ENCODE measurements at regions not wholly inside any gene's neighbourhood (a gene's known extent, or its start where the extent isn't known, plus 50 kb on each side); places are given as distances from the start of the nearest gene placed in this dataset.

DNA sequence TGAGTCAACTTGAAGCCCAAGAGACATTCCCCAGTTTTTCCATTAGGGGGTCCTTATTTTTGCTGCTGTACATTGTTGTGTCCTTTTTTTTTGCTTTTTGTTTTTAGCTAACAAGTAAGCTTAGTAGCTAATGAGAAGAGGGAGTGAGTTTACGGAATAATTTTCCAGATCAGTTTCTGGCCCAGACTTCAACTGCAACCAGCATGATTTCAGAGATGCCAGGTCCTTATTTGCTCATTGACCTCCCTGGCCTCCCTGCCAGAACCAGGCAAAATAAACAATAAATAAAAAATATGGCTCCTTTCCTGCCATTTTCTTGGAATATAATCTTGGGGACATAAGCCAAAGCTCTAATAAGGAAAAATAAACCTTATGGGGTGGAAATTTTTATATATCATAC lies 185.9 kb downstream of the FAT3 start:
- Histone ChIP-seq H3K27me3 (ENCODE audit: control insufficient read depth, insufficient read depth, low read length) (no peaks in the 10 kb centered on the region), H3K4me3 (ENCODE audit: insufficient read depth, low read depth, low read length) (no peak overlapping the region), H3K36me3 (replicated peaks; ENCODE audit: control insufficient read depth, insufficient read depth, low read length) (no peaks in the 10 kb centered on the region)
- DNase-seq, result no peak

DNA sequence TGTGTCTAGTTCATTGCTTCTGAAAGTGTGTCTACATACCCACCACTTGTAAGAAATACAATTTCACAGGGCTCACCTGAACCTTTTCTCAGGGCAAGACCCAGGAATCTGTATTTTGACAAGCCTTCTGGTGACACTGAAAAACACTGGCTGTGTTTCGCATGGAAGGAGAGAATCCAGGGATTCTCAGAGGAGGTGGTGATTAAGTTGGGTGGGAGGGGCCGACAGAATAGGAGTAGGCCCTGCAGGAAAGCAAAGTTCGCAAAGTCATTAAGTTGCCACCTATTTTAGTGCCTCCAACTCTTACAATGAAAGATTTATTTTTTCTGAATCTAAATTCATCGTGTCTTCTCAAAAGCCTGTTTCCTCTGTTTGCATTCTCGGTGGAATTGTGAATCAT lies 186.8 kb downstream of the FAT3 start:
- Histone ChIP-seq H3K36me3 (replicated peaks; ENCODE audit: control insufficient read depth, insufficient read depth, low read length) (no peaks in the 10 kb centered on the region), H3K4me3 (ENCODE audit: insufficient read depth, low read depth, low read length) (no peak overlapping the region), H3K27me3 (ENCODE audit: control insufficient read depth, insufficient read depth, low read length) (no peaks in the 10 kb centered on the region)
- DNase-seq, result peak; percentile 21

DNA sequence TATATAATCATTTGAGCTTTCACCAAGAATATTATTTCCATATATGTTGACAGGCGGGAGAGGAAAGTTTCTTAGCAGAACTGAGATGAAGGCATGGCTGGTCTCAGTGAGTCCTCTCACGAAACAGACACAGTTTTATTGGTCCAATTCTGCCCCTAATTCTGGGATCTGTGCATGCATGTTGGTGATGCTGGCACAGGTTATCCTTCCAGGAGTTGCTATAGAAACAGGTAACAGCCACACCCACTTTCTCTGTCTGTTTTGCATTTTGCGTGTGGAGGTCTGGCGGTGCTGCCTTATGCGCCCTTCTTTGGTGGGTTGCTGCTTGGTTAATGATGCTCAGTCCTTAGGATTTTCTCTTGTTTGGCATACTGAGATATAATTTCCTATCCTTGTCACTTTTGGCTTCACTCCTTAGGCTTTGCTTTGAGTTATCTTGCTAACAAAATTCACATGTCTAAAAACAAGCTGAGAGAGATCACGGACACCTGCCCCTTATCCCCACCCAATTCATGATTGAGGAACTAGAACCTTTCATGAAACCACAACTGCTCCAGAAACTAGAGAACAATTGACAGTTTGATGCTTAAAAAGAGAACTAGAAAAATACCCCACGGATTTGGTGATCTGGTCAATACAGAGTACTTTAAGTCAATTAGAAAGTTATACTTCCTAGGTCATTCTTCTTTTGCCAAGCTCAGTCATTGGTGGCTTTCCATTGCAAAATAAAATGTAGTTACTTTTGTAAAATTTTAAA lies 189.3 kb downstream of the FAT3 start:
- Histone ChIP-seq H3K27me3 (ENCODE audit: control insufficient read depth, insufficient read depth, low read length) (no peaks in the 10 kb centered on the region), H3K36me3 (replicated peaks; ENCODE audit: control insufficient read depth, insufficient read depth, low read length) (no peaks in the 10 kb centered on the region), H3K4me3 (ENCODE audit: insufficient read depth, low read depth, low read length) (no peak overlapping the region)
- no peak for DNase-seq

DNA sequence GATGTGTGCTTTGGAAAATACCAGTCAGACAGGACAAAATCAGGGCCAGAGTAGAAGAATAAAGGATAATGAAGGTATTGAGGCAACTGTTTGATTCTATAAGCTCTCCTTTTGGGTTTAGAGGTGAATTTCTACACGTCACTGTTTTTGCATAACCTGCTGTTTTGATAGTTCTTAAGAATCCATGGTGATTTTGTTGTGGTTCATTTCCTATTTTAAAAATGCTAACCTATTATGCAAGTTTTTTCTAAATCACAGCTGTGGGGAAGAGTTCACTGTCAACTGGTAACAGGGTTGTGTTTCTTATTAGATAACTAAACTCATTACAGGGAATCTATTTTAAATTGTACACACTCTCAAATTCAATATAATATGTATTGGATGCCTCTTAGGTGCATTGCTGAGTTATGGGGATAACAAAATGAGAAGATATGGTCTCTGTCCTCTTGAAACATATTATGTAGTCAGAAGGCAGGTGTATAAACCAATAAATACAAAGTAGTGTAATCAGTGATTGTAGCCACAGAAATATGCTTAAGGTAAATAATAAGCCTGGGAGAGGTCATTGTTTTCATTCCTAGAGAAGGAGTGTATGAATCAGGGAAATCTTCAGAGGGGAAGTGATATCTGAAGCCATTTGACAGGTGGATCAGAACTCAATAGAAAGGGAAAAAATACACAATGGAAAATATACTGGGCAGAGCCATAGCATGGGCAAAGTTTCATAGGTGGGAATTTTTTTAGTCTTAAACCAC lies 192.5 kb downstream of the FAT3 start:
- H3K36me3 ChIP-seq (replicated peaks; ENCODE audit: control insufficient read depth, insufficient read depth, low read length), result no peaks in the 10 kb centered on the region
- no peak for DNase-seq

DNA sequence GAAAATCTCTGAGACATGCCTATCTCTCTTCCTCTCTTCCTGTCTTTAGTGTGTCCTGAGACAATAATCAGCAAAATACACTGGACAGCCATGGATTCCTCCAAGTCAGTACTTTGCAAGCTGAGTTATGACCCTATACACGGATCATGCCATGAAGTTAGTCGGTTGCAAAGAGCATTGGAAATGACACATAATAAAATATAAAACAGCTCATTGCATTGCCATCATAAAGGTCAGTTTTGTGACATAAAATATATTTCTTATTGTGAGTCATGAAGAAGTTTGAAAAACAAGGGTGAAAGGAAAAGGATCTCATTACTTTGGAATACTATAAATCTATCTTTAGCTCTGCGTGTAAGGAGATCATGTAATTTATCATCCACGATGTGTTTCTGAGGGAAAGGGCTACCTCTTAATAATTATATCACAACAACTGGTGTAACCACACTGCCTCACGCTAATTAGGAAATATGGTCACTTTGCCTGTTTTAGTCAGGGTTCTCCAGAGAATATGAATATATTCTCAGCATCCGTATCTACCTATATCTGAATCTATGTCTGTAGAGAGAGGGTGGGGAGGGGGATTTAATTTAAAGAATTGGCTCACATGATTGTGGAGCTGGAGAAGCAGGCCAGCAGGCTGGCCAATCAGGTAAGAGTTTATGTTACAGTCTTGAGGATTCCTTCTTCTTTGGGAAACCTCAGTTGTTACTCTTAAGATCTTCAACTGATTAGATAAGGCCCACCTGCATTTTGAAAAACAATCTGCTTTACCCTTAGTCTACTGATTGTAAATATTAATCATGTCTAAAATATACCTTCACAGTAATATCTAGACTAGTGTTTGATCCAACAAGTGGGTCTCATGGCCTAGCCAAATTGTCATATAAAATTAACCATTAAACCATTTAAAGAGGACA lies 198.8 kb downstream of the FAT3 start:
- DNase-seq, result no peak
- H3K27me3 ChIP-seq (ENCODE audit: control insufficient read depth, insufficient read depth, low read length), result no peaks in the 10 kb centered on the region
- H3K4me3 ChIP-seq (ENCODE audit: insufficient read depth, low read depth, low read length), result no peak overlapping the region
- no peaks in the 10 kb centered on the region for H3K36me3 ChIP-seq (replicated peaks; ENCODE audit: control insufficient read depth, insufficient read depth, low read length)

More for the DNA sequence above, 192.5 kb downstream of the FAT3 start:
- Histone ChIP-seq H3K27me3 (ENCODE audit: control insufficient read depth, insufficient read depth, low read length) (no peaks in the 10 kb centered on the region), H3K4me3 (ENCODE audit: insufficient read depth, low read depth, low read length) (no peak overlapping the region)

DNA sequence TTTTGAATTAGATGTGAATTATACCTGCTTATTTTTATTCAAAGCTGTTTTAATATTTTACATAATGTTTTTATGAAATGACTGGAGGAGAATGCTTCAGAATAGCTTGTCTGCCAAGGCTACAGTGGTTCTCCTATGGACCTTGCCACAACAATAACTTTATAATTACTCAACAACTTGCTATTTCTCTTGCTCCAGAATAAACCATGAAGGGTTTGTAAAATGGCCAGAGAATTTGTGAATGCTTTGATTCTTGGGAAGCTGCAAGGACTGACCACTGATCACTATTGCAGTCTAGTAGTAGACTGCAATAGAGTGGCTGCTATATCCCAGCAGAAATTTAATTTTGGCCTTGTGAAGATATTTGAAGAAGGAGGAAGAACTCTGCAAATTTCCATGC lies 199.7 kb downstream of the FAT3 start:
- no peak for DNase-seq
- no peaks in the 10 kb centered on the region for H3K36me3 ChIP-seq (replicated peaks; ENCODE audit: control insufficient read depth, insufficient read depth, low read length)
- no peaks in the 10 kb centered on the region for H3K27me3 ChIP-seq (ENCODE audit: control insufficient read depth, insufficient read depth, low read length)
- no peak overlapping the region for H3K4me3 ChIP-seq (ENCODE audit: insufficient read depth, low read depth, low read length)

DNA sequence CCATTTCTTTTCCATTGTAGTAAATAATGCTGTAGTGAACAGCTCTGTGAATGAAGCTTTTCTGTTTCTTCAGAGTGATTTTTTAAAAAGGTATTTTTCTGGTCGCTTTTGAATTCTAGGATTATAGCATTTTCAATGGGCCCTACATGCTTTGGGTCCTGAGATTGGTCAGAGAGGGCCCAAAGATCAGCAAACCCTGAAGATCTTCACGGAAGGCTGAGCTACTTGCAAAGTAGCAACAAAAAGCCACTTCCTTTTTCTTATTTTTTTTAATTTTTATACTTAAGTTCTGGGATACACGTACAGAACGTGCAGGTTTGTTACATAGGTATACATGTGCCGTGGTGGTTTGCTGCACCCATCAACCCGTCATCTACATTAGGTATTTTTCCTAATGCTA lies 200.5 kb downstream of the FAT3 start:
- Histone ChIP-seq H3K4me3 (ENCODE audit: insufficient read depth, low read depth, low read length) (no peak overlapping the region), H3K27me3 (ENCODE audit: control insufficient read depth, insufficient read depth, low read length) (no peaks in the 10 kb centered on the region), H3K36me3 (replicated peaks; ENCODE audit: control insufficient read depth, insufficient read depth, low read length) (no peaks in the 10 kb centered on the region)
- no peak for DNase-seq

DNA sequence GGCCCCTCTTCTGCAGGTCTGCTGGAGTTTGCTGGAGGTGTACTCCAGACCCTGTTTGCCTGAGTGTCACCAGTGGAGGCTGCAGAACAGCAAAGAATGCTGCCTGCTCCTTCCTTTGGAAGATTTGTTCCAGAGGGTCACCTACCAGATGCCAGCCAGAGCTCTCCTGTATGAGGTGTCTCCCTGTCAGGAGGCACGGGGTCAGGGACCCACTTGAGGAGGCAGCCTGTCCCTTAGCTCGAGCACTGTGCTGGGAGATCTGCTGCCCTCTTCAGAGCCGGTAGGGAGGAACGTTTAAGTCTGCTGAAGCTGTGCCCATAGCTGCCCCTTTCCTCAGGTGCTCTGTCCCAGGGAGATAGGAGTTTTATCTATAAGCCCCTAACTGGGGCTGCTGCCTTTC lies 207.9 kb downstream of the FAT3 start:
- DNase-seq, result no peak
- Histone ChIP-seq H3K4me3 (ENCODE audit: insufficient read depth, low read depth, low read length) (no peak overlapping the region), H3K27me3 (ENCODE audit: control insufficient read depth, insufficient read depth, low read length) (no peaks in the 10 kb centered on the region), H3K36me3 (replicated peaks; ENCODE audit: control insufficient read depth, insufficient read depth, low read length) (no peaks in the 10 kb centered on the region)

DNA sequence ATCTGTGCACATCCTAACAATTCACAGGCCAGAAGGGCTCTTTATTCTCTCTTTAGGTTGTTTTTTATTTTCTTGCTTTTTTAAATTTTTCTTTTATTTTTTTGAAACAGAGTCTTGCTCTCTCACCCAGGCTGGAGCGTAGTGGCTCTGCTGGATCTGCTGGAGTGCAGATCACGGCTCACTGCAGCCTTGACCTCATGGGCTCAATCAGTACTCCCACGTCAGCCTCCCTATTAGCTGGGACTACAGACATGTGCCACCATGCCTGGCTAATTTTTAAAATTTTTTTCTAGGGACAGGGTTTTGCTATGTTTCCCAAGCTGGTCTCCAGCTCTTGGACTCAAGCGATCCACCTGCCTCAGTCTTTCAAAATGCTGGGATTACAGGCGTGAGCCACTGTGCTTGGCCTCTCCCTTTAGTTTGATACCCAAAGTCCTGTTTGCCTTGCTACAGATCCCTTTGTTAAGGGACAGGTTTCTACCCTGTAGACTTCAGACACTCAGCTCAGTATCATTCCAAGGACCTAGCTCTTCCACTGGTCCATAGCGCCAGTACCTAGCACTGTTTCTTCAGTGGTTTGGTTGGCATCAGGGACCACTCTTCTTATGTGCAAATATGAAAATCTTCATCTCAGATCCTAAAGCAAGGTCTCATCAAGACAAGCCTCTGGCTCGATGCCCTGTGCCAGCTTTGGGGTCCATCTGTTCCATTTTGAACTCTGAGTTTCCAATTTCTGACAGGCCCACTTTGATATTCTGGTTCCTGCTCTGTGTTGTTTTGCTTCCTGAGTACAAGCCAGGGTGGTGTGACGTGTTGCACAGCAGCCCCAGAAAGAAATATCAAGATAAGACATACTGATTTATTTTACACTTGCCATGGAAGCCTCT lies 211.7 kb downstream of the FAT3 start:
- no peaks in the 10 kb centered on the region for H3K27me3 ChIP-seq (ENCODE audit: control insufficient read depth, insufficient read depth, low read length)

DNA sequence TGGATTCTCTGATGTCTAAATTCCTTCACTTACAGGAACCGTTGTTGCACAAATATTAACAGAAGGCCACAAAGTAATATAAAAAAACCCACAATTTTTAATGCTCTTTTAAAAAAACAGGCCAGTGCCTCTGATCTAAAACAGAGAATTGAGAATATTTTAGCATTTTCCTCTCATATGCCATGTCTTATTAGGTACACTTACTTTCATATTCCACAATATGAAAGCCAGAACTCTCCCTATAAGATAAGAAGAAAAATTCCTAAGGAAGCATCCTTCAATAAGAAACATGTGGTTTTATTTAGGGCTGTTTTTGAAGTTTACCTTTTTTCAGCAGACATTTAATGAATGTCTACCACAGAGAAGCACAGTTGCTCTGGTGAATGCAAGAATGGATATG lies 214.5 kb downstream of the FAT3 start:
- Histone ChIP-seq H3K36me3 (replicated peaks; ENCODE audit: control insufficient read depth, insufficient read depth, low read length) (no peaks in the 10 kb centered on the region), H3K4me3 (ENCODE audit: insufficient read depth, low read depth, low read length) (no peak overlapping the region), H3K27me3 (ENCODE audit: control insufficient read depth, insufficient read depth, low read length) (no peaks in the 10 kb centered on the region)
- no peak for DNase-seq

More for the DNA sequence above, 211.7 kb downstream of the FAT3 start:
- DNase-seq, result no peak
- H3K36me3 ChIP-seq (replicated peaks; ENCODE audit: control insufficient read depth, insufficient read depth, low read length), result no peaks in the 10 kb centered on the region
- H3K4me3 ChIP-seq (ENCODE audit: insufficient read depth, low read depth, low read length), result no peak overlapping the region

DNA sequence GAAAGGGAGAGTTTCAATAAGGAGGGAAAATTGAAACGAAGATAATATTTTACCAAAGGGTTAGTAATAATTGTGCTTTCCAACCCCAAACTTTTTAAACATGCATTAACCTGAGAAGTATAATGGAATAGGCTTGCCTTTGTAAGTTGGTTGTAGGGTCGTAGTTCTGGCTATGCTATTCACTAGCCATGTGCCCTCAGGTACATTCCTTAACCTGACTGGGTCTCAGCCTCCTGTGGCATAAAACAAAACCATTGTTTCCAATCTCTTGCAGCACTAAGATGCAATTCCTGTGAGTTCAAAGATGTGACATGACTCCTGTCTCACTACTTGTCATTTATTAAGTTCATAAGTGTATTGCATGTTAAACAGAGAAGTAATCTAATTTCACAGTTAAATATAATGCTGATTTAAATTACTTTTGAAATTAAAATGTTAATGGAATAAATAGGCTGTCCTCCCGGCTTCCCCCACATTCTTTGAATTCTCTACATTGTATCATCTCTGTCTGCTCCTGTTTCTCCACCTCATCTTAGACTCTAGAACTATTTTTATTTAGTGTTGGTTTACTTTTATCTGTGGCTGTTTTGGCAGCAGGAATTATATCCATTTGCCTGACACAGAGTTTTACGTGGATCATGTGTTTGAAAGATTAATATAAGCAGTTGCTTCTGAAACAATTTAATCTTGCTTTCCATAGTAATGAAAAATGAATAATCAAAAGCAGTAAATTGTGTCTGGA lies 216.3 kb downstream of the FAT3 start:
- H3K4me3 ChIP-seq (ENCODE audit: insufficient read depth, low read depth, low read length), result no peak overlapping the region
- no peaks in the 10 kb centered on the region for H3K27me3 ChIP-seq (ENCODE audit: control insufficient read depth, insufficient read depth, low read length)
- DNase-seq, result no peak
- no peaks in the 10 kb centered on the region for H3K36me3 ChIP-seq (replicated peaks; ENCODE audit: control insufficient read depth, insufficient read depth, low read length)

DNA sequence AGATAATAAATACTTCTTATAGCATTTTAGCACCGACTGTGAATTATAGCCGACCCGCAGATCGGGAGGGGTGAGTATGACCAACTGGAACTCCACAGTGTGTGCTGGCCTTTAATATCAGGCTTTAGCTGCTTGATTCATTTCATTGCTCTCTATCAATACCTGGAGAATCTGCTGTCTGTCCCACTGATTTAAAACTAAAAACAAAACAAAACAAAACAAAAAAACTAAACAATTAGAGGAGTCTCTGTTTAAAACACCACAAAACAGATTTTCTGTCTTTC lies 216.8 kb downstream of the FAT3 start:
- Histone ChIP-seq H3K36me3 (replicated peaks; ENCODE audit: control insufficient read depth, insufficient read depth, low read length) (no peaks in the 10 kb centered on the region), H3K4me3 (ENCODE audit: insufficient read depth, low read depth, low read length) (no peak overlapping the region)
- DNase-seq, result no peak

DNA sequence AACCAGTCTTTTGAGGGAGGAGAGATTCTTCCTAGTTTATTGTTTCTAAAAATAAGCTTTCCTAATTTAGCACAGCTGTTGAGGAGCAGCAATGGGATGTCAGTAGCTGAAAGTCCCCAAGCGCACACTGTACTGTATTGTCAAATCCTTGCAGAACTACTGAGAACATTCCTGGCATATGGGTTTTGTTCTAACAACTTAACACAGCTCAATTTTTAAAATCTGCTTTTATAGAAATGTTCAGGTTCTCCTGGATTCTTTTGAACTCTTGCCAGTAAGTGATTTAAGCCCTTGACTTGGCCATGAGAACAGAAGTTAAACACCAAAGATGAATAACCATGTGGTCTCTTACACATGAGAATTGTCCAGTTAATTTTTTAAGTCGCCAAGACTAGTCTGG lies 218.6 kb downstream of the FAT3 start:
- Histone ChIP-seq H3K36me3 (replicated peaks; ENCODE audit: control insufficient read depth, insufficient read depth, low read length) (no peaks in the 10 kb centered on the region), H3K27me3 (ENCODE audit: control insufficient read depth, insufficient read depth, low read length) (no peaks in the 10 kb centered on the region), H3K4me3 (ENCODE audit: insufficient read depth, low read depth, low read length) (no peak overlapping the region)
- DNase-seq, result no peak

More for the DNA sequence above, 216.8 kb downstream of the FAT3 start:
- no peaks in the 10 kb centered on the region for H3K27me3 ChIP-seq (ENCODE audit: control insufficient read depth, insufficient read depth, low read length)

Data from H7 (cell line).